ENCODE measurements at regions not wholly inside any gene's neighbourhood (a gene's known extent, or its start where the extent isn't known, plus 50 kb on each side); places are given as distances from the start of the nearest gene placed in this dataset.
"Not testable (repeated sequence)": the region's sequence is repeated elsewhere in the genome, so short reads cannot be mapped to it uniquely, and the experiment has no call there.

- no peak for DNase-seq (ENCODE audit: low read depth, low spot score)
Observed at GRCh38 chr6:163745536-163746400, 331.2 kb downstream of the QKI start.

DNA sequence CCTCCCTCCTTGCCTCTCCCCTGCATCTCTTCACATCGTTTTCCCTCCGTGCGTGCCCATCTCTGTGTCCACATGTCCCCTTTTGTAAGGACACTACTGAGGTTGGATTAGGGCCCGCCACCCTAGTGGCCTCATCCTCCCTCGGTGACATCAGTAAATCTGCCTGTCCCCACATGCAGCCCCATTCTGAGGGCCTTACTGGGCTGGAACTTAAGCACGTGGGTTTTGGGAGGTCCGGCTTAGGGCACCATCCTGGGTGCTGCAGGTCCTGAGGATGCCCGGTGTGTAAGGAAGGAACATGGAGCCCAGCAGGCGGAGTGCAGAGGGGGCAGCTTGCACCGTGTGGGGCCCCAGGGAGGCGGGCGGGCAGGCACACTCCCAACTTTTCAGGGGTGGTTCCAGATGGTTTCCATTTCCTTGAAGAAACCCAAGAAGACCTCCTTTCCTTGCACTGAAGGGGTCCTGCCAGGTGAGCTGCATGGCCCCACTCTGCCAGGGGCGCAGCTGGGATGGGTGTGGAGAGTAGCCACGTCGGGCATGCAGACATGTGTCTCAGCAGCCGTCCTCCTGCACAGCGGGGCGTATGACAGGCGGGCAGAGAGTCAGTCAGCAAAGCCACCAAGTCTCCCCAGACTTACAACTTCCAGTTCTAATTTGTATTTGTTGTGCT lies 329.9 kb downstream of the QKI start:
- DNase-seq (ENCODE audit: low read depth, low spot score), result no peak

DNA sequence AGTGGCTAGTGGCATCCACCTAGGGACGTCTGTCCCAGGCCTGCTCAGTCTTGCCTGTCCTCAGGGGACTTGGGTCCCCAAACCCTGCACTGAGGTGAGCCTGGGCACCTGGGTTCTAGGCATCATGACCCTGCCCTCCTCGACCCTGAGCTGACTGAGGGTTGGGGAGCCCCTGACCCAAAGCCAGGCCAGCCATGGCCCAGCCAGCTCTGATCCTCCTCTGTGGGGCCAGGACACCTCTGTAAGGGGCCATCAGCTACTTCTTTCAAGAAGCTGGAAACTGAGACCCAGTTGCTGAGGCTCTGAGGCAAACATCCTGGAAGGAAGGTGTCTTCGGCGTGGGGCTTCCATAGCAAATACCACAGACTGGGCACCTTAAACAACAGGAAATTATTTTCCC lies 329.3 kb downstream of the QKI start:
- no peak for DNase-seq (ENCODE audit: low read depth, low spot score)

- no peak for DNase-seq (ENCODE audit: low read depth, low spot score)
Observed at GRCh38 chr6:163741743-163742363, 327.3 kb downstream of the QKI start.

GRCh38 chr6:163741342-163741741 lies 326.8 kb downstream of the QKI start:
- no peak for DNase-seq (ENCODE audit: low read depth, low spot score)

GRCh38 chr6:163739966-163740365 lies 325.4 kb downstream of the QKI start:
- no peak for DNase-seq (ENCODE audit: low read depth, low spot score)

GRCh38 chr6:163739408-163739725 lies 324.8 kb downstream of the QKI start:
- DNase-seq (ENCODE audit: low read depth, low spot score), result no peak

- no peak for DNase-seq (ENCODE audit: low read depth, low spot score)
Observed at GRCh38 chr6:163738725-163739407, 324.3 kb downstream of the QKI start.

DNA sequence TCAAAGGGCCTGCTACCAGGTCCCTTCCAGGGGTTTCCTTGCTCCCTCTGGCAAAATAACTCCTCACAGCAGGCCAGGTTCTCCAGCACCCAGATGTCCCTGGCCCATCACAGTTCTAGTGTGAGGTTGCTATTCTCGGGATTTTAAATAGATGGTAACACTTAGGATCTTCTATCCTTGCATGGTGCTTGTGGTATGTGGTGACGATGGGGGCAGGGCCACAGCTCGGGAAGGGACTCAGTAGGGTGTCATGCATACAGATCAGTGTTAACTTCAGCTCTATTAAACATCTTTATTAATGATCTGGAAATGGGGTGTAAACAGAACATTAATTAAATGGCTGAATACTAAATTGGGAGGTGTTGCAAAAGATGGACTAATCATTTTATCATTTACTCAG lies 323.8 kb downstream of the QKI start:
- no peak for DNase-seq (ENCODE audit: low read depth, low spot score)

DNA sequence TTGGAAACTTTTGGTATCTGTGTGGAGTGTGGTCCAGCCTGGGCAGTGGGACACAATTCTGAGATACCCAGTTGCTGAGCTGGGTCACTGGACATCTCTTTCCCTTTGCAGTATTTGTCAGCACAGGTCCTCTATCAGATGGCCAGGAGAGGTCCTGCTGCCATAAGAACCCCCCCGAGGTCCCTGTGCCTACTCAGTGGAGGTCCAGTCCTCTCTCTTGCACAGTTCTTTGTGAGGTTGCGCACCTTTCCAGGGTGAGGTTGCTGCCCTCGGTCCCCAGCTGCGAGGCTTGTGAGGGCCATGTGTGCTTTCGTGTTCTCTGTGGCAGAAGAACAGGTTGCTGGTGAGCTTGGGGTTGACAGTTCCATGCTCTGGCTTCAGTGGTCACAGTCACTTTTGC lies 320.6 kb downstream of the QKI start:
- DNase-seq (ENCODE audit: low read depth, low spot score), result no peak

GRCh38 chr6:163733061-163733460 lies 318.5 kb downstream of the QKI start:
- DNase-seq (ENCODE audit: low read depth, low spot score), result no peak

DNA sequence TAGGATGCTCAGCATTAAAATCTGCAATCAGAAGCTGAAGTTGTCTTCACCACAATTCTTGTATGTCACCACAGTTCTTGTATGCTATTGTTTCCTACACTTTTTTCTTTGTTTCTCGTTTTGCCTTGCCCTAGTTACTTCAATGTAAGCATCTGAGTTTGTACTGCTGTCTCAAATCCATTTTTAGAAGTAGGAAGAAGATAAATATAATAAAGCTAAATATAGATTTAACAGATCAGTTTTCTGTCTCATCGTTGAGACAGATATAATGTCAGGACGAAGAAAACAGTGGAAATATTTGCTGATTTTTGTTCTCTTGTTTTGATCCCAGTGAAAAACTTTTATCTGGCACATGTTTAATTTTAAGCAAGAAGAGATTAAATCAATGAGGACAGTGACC lies 318.0 kb downstream of the QKI start:
- DNase-seq (ENCODE audit: low read depth, low spot score), result no peak

- DNase-seq (ENCODE audit: low read depth, low spot score), result not testable (repeated sequence)
Observed at GRCh38 chr6:163732014-163732351, 317.5 kb downstream of the QKI start.

DNA sequence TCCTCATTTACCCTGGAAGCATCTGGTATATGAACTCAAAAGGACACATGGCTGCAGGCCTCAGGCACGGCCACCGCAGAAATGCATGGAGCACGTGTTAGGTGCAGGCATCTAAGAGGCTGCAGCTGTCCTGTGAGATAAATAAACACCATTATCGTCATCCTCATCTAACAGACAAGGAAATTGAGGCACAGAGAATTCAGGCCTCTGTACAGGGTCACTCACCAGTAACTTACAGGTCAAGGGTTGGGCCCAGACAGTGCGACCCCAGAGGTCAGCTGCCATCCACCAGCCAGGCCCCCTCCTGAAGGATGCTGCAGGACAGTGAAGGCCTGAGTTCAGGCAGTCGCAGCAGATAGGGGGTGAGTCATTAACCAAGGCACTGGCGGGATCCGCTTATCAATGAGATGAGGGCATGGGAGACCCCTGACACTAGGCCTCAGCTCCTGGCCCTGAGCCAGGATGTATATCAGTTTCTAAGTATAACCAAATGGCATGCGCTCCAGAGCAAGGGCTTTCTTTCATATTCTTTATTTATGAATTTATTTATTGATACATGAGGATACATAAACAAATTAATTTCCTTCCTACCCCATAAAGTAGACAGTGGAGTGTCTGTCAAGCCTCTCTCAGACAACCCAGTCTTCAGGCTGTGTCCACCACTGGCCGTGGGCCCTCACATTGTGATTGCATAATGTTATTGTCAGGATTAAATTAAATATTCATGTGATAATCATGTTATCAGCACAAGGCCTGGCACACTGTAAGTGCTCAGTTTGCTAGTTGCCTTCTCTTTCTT lies 316.9 kb downstream of the QKI start:
- DNase-seq (ENCODE audit: low read depth, low spot score), result no peak

GRCh38 chr6:163730246-163731210 lies 316.0 kb downstream of the QKI start:
- DNase-seq (ENCODE audit: low read depth, low spot score), result no peak

DNA sequence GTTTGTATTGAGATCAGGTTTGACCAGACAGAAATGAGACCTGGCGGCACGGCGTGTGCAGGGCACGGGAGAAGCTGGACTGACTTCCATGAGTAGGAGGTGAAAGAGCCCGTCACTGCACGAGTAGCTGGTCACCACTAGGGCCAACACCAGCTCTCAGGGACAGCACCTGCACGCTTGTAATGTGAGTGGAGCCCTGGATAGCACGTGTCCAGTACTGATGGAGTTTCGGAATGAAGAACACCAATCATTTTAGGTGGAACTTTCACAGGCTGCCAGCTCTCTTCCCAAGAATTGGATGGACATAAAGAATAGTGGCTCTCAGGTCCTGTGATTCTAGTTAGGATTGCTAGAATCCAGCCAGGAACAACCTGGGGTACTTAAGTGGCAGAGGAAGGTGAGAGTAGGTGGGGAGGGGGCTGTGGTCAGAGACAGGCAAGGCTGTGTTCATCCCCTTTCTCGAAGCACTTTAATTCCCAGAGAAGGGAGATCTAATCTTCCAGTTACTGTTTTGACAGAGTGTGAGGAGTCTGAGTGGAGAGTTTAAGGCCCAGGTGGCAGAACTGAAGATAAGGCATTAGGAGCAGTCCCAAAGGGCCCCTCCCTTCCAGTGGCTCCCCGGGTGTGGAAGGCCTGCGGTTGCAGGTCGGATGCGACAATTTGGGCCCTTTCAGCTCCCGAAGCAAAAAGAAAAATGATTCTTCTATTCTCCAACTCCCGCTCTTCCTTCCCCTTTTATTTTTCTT lies 314.8 kb downstream of the QKI start:
- no peak for DNase-seq (ENCODE audit: low read depth, low spot score)

DNA sequence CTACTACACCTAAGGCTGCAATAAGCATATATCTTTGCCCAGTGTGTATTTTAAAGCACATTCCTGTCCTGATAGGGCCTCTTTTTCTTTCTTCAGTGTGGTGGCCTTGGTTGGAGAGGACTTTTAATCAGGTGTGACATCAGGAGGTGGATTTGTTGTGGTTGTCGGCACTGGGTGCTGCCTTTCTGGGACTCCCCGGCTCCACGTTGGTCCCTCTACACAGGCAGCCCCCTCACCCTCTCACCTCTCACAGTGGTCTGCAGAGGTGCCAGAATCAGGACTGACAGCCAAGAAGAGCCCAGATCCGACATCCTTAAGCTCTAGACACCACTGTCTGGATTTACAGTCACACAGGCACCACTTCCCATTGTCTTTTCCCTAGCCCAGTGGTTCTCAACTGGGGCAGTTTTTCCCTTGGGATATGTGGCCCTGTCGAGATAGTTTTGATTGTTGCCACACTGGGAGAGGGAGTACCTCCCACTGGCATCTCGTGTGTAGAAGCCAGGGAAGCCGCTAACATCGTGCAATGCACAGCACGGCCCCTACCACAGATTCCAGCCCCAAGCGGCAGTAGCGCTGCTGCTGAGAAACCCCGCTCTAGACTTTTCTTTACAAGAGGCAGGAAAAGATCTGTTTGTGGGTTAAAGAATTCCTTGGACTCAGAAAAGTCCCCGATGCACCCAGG lies 314.1 kb downstream of the QKI start:
- no peak for DNase-seq (ENCODE audit: low read depth, low spot score)

GRCh38 chr6:163726037-163726695 lies 311.6 kb downstream of the QKI start:
- no peak for DNase-seq (ENCODE audit: low read depth, low spot score)
